Uterus (tissue), 3 donors: ENCODE measurements at regions not wholly inside any gene's neighbourhood (a gene's known extent, or its start where the extent isn't known, plus 50 kb on each side); places are given as distances from the start of the nearest gene placed in this dataset.
"Not testable (repeated sequence)": the region's sequence is repeated elsewhere in the genome, so short reads cannot be mapped to it uniquely, and the experiment has no call there.

ENCODE experiments used
- DNase-seq, 2 donors: peaks; one replicate each; pipeline ENCODE4 v3.0.0-alpha.2; 2019 to 2020
- H3K27ac ChIP-seq, 2 donors: fragments of 200-600 bp; sonication (generic); 1 replicate in 1 of 2; 2 replicates in 1 of 2; pipeline ENCODE4 v1.5.1; 2016 to 2018
- H3K27me3 ChIP-seq, 2 donors: fragments of 200-600 bp; sonication (generic); one replicate each; pipeline ENCODE4 v1.5.1; 2018 to 2019; ENCODE audit warnings: control low read depth in 1 of 2
- H3K36me3 ChIP-seq, 2 donors: fragments of 200-600 bp; sonication (generic); one replicate each; pipeline ENCODE4 v1.5.1; 2019; ENCODE audit warnings: control low read depth in 1 of 2
- H3K4me1 ChIP-seq, 2 donors: fragments of 200-600 bp; sonication (generic); one replicate each; pipeline ENCODE4 v1.5.1; 2018 to 2019; ENCODE audit warnings: control low read depth in 1 of 2
- H3K4me3 ChIP-seq, 2 donors: fragments of 200-600 bp; sonication (generic); 1 replicate in 1 of 2; 2 replicates in 1 of 2; pipeline ENCODE4 v1.5.1; 2018 to 2019; ENCODE audit warnings: mild to moderate bottlenecking in 1 of 2
- H3K9me3 ChIP-seq, 2 donors: fragments of 200-600 bp; sonication (generic); one replicate each; pipeline ENCODE4 v1.5.1; 2019; ENCODE audit warnings: control low read depth in 1 of 2
- POLR2A ChIP-seq, 2 donors: fragments of 450-650 bp; IDR thresholded peaks; one replicate each; pipeline ENCODE4 v1.6.1; 2016; ENCODE audit warnings: antibody characterized with exemption in 2 of 2, mild to moderate bottlenecking in 1 of 2, moderate library complexity in 1 of 2
- intact Hi-C: fragments of 100-400 bp; cut with DNase I; formaldehyde crosslinking; loops from one replicate; pipeline ENCODE4 v1.15.1; 2023; ENCODE audit warnings: low total_unique reads
- TF ChIP-seq, protein P1 (sequence below), 4 experiments: fragments of 200-600 bp in 2 of 4; fragments of 450-650 bp in 2 of 4; sonication (generic) in 2 of 4; IDR thresholded peaks; one replicate each; pipeline ENCODE4 v1.5.1; 2016 to 2019; ENCODE audit warnings: antibody characterized with exemption in 4 of 4, mild to moderate bottlenecking in 2 of 4, moderate library complexity in 1 of 4
- donor health status: DM: yes; HTN: yes; CAD: no.

- Histone ChIP-seq H3K36me3 (no peaks in the 10 kb centered on the region), H3K9me3 (no peaks in the 10 kb centered on the region), H3K4me1 (no peaks in the 10 kb centered on the region), H3K27ac (no peak overlapping the region), H3K27me3 (no peaks in the 10 kb centered on the region), H3K4me3 (no peak overlapping the region)
- TF ChIP-seq, protein P1, sequence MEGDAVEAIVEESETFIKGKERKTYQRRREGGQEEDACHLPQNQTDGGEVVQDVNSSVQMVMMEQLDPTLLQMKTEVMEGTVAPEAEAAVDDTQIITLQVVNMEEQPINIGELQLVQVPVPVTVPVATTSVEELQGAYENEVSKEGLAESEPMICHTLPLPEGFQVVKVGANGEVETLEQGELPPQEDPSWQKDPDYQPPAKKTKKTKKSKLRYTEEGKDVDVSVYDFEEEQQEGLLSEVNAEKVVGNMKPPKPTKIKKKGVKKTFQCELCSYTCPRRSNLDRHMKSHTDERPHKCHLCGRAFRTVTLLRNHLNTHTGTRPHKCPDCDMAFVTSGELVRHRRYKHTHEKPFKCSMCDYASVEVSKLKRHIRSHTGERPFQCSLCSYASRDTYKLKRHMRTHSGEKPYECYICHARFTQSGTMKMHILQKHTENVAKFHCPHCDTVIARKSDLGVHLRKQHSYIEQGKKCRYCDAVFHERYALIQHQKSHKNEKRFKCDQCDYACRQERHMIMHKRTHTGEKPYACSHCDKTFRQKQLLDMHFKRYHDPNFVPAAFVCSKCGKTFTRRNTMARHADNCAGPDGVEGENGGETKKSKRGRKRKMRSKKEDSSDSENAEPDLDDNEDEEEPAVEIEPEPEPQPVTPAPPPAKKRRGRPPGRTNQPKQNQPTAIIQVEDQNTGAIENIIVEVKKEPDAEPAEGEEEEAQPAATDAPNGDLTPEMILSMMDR (IDR thresholded peaks at IDR 0.05), result no peak
- TF ChIP-seq POLR2A (IDR thresholded peaks at IDR 0.05), result no peak
- intact Hi-C loops, result no loop called here
- no peak for DNase-seq
Observed at GRCh38 chr3:23726811-23727548, 78.8 kb upstream of the UBE2E1 start.

DNA sequence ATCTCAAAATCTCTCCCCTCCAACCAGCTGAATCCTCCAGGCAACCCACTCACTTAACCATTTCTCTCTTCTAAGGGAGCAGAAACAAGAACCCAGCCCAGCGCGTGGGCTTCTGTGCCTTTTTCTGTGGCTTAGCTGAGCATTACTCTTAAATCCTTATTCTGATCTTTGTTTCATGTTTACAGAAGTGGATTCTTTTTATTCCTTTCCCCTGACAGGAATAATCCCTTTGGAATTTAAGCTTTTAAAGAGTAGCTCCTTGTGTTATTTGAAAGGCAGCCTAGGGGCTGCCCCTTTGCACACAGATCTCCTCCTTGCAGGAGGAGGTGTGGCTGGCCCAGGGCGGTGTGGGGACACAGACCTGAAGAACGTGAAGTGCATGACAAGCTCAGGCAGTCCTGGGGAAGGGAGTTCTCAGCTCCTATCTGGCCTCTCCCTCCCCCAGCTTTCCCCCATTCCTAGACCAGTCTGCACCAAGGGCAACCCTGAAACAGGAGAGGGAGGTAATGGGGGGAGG, 77.1 kb upstream of the UBE2E1 start:
- Histone ChIP-seq H3K36me3 (no peaks in the 10 kb centered on the region), H3K27ac (no peak overlapping the region), H3K4me1 (no peaks in the 10 kb centered on the region), H3K4me3 (no peak overlapping the region), H3K27me3 (no peaks in the 10 kb centered on the region), H3K9me3 (no peaks in the 10 kb centered on the region)
- intact Hi-C loops, result no loop called here
- TF ChIP-seq, protein P1 (IDR thresholded peaks at IDR 0.05), result no peak
- no peak for TF ChIP-seq POLR2A (IDR thresholded peaks at IDR 0.05)
- no peak for DNase-seq

GRCh38 chr3:23729362-23729761, 76.4 kb upstream of the UBE2E1 start:
- DNase-seq, H3K36me3 ChIP-seq, H3K4me1 ChIP-seq, H3K4me3 ChIP-seq, intact Hi-C loops, H3K27me3 ChIP-seq, H3K9me3 ChIP-seq, H3K27ac ChIP-seq: not testable (repeated sequence)

DNA sequence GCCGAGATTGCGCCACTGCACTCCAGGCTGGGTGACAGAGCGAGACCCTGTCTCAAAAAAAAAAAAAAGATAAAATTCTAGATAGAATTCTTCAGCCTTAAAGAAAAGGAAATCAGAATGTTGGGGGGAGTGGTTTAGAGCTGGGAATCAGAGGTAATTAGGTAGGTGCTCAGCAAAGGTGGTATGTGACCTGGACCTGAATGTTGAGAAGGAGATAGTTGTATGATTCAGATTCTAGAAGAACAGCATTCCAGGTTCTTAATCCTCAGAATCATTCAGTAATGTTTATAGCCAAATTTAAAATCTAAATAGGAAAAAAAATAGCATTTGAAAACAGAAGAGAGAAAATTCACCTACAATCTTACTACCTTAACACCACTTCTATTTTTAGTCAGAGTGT, 71.3 kb upstream of the UBE2E1 start:
- intact Hi-C loops, result no loop called here
- Histone ChIP-seq H3K36me3 (no peaks in the 10 kb centered on the region), H3K9me3 (no peaks in the 10 kb centered on the region), H3K27ac (no peak overlapping the region), H3K27me3 (no peaks in the 10 kb centered on the region), H3K4me3 (no peak overlapping the region), H3K4me1 (no peaks in the 10 kb centered on the region)
- TF ChIP-seq, protein P1 (IDR thresholded peaks at IDR 0.05), result no peak
- TF ChIP-seq POLR2A (IDR thresholded peaks at IDR 0.05), result no peak
- no peak for DNase-seq

- Histone ChIP-seq H3K4me1 (peaks cover 0 to 4% of the 10 kb centered on the region in 2 donors), H3K4me3 (no peak overlapping the region), H3K27me3 (no peaks in the 10 kb centered on the region), H3K27ac (no peak overlapping the region), H3K9me3 (no peaks in the 10 kb centered on the region), H3K36me3 (no peaks in the 10 kb centered on the region)
- intact Hi-C loops, result no loop called here
- no peak for DNase-seq
- TF ChIP-seq, protein P1 (IDR thresholded peaks at IDR 0.05), result no peak
- TF ChIP-seq POLR2A (IDR thresholded peaks at IDR 0.05), result no peak
Observed at GRCh38 chr3:23735062-23735461, 70.7 kb upstream of the UBE2E1 start.
